ENCODE measurements at regions not wholly inside any gene's neighbourhood (a gene's known extent, or its start where the extent isn't known, plus 50 kb on each side); places are given as distances from the start of the nearest gene placed in this dataset.

DNA sequence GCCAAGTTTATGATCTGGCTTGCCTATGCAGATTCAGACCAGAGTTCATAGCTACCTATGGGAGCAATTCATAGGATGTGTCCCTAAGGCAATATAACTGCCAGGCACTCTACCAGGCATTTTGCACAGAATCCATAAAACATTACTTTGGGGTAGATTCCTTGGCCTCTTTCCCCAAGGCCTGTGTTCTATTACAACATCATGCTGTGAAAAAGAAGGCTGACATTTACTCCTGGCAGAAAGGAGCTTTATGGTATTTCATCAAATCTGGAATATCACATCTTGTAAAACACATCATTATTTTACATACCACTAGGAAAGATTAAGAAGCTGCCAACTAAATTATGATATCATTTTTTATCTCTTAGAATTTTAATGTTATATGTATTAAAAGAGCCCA is 287.0 kb upstream of the MARCKS start:
- no peaks in the 10 kb centered on the region for H3K27me3 ChIP-seq (ENCODE audit: low read depth)
- DNase-seq, result no peak
- peaks cover 5% of the 10 kb centered on the region for H3K4me1 ChIP-seq
- no peak overlapping the region for H3K27ac ChIP-seq (replicated peaks)
- intact Hi-C loops (cut with micrococcal nuclease), result no loop called here
- TF ChIP-seq, protein P1, sequence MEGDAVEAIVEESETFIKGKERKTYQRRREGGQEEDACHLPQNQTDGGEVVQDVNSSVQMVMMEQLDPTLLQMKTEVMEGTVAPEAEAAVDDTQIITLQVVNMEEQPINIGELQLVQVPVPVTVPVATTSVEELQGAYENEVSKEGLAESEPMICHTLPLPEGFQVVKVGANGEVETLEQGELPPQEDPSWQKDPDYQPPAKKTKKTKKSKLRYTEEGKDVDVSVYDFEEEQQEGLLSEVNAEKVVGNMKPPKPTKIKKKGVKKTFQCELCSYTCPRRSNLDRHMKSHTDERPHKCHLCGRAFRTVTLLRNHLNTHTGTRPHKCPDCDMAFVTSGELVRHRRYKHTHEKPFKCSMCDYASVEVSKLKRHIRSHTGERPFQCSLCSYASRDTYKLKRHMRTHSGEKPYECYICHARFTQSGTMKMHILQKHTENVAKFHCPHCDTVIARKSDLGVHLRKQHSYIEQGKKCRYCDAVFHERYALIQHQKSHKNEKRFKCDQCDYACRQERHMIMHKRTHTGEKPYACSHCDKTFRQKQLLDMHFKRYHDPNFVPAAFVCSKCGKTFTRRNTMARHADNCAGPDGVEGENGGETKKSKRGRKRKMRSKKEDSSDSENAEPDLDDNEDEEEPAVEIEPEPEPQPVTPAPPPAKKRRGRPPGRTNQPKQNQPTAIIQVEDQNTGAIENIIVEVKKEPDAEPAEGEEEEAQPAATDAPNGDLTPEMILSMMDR (IDR thresholded peaks at IDR 0.05; ENCODE audit: borderline replicate concordance), result no peak
- no peaks in the 10 kb centered on the region for H3K36me3 ChIP-seq
- no peak overlapping the region for H3K4me3 ChIP-seq
- no peaks in the 10 kb centered on the region for H3K9me3 ChIP-seq (replicated peaks)

DNA sequence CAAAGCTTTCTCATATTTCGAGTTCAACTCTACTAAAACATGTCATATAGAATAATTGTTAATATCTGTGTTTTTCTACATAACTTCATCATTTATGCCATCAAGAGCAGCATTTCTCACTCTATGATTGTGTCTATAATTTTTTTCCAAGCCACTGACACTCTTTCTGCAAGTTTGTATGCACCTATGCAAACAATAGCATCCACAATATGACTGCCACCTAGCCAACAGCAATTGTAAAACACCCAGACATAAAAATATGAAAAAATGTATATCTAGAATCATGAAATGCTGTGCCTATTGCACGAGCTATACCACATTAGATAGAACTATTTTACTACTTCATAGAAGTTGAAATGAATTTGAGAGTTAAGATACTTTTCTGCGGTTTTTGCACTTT is 286.5 kb upstream of the MARCKS start:
- Histone ChIP-seq H3K27me3 (ENCODE audit: low read depth) (no peaks in the 10 kb centered on the region), H3K36me3 (no peaks in the 10 kb centered on the region), H3K4me3 (no peak overlapping the region), H3K27ac (replicated peaks) (no peak overlapping the region), H3K9me3 (replicated peaks) (no peaks in the 10 kb centered on the region), H3K4me1 (no peaks in the 10 kb centered on the region)
- TF ChIP-seq, protein P1 (IDR thresholded peaks at IDR 0.05; ENCODE audit: borderline replicate concordance), result no peak
- no peak for DNase-seq
- intact Hi-C loops (cut with micrococcal nuclease), result no loop called here

DNA sequence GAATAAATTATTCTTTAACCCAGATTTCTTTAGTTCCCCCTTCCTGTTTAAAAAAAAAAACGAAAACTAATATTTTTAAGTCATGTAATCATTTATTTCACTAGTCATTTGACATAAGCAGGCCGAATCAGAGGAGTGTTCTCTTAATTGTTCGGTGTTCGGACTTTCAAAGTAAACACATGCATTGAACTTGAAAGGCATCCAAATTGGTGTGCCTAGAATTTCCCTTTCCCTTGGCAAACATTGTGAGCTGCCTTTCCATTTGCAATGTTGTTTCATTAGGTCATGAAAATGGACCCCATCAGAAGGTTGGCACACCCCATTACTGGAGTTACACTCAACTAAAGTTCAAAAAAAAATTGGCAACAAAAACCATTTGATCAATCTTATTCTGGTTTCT is 283.0 kb upstream of the MARCKS start:
- Histone ChIP-seq H3K4me3 (no peak overlapping the region), H3K27ac (replicated peaks) (no peak overlapping the region), H3K9me3 (replicated peaks) (peaks cover 5% of the 10 kb centered on the region), H3K4me1 (no peaks in the 10 kb centered on the region), H3K27me3 (ENCODE audit: low read depth) (no peaks in the 10 kb centered on the region), H3K36me3 (no peaks in the 10 kb centered on the region)
- intact Hi-C loops (cut with micrococcal nuclease), result no loop called here
- TF ChIP-seq, protein P1 (IDR thresholded peaks at IDR 0.05; ENCODE audit: borderline replicate concordance), result no peak
- no peak for DNase-seq

DNA sequence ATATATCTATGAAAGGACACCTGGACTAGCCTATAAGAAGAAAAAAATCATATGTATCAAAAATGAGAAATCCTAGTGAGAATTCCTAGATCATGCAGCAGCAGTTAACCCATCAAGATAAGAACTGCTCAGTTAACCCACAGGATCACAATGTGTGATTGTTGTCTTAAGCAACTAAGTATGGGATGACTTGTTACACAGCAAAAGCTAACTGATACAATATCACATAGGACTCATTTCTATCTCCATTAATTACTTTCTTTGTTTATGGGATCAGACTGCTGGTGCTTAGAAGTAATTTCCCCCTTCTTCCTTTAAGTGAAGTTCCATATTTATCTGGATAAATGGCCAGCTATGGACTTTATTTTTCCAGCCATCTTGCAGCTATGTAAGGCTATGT is 280.8 kb upstream of the MARCKS start:
- H3K4me3 ChIP-seq, result no peak overlapping the region
- TF ChIP-seq, protein P1 (IDR thresholded peaks at IDR 0.05; ENCODE audit: borderline replicate concordance), result no peak
- DNase-seq, result no peak
- H3K27me3 ChIP-seq (ENCODE audit: low read depth), result no peaks in the 10 kb centered on the region
- intact Hi-C loops (cut with micrococcal nuclease), result no loop called here
- peaks cover 5% of the 10 kb centered on the region for H3K9me3 ChIP-seq (replicated peaks)
- H3K4me1 ChIP-seq, result no peaks in the 10 kb centered on the region
- H3K27ac ChIP-seq (replicated peaks), result no peak overlapping the region
- H3K36me3 ChIP-seq, result no peaks in the 10 kb centered on the region

DNA sequence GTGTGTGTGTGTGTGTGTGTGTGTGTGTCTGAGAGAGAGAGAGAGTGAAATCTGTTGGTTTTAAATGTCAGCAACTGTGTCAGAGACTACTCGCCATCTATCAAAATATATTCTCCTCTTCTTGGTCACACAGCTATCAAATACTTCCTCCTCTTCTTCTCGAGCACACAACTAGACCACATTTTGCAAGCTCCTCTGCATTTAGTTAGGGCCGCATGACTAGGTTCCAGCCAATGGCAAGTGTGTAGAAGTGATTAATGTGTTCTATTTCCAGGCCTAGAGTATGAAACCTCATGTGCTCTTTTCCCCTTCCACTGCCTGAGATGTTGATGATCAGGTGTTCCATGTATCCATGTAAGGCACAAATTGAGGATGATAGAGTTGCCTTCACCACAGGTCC is 278.5 kb upstream of the MARCKS start:
- intact Hi-C loops (cut with micrococcal nuclease), result no loop called here
- no peak for DNase-seq
- H3K9me3 ChIP-seq (replicated peaks), result peaks cover 5% of the 10 kb centered on the region
- no peak overlapping the region for H3K4me3 ChIP-seq
- TF ChIP-seq, protein P1 (IDR thresholded peaks at IDR 0.05; ENCODE audit: borderline replicate concordance), result no peak
- no peaks in the 10 kb centered on the region for H3K27me3 ChIP-seq (ENCODE audit: low read depth)
- no peak overlapping the region for H3K27ac ChIP-seq (replicated peaks)
- H3K4me1 ChIP-seq, result no peaks in the 10 kb centered on the region
- no peaks in the 10 kb centered on the region for H3K36me3 ChIP-seq

DNA sequence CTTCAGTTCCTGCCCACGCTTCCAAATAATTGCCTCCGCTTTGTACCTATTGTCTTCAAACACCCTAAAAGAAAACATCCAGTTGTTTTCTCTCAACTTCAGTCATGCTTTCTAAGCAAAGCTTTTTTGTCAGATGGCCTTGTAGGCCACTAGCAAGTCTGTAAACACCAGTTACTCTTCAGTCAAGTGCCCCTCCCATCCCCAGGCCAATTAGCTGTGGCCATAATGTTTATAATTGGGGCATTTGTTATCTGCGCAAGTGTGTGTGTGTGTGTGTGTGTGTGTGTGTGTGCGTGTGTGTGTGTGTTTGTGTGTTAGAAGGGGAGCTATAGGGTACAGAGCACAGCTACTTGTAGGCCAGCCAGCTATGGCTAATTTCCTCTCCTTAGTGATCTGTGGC is 272.4 kb upstream of the MARCKS start:
- H3K4me1 ChIP-seq, result no peaks in the 10 kb centered on the region
- no peaks in the 10 kb centered on the region for H3K9me3 ChIP-seq (replicated peaks)
- no peak overlapping the region for H3K4me3 ChIP-seq
- no peaks in the 10 kb centered on the region for H3K36me3 ChIP-seq
- TF ChIP-seq, protein P1 (IDR thresholded peaks at IDR 0.05; ENCODE audit: borderline replicate concordance), result no peak
- intact Hi-C loops (cut with micrococcal nuclease), result no loop called here
- H3K27me3 ChIP-seq (ENCODE audit: low read depth), result no peaks in the 10 kb centered on the region
- H3K27ac ChIP-seq (replicated peaks), result no peak overlapping the region
- no peak for DNase-seq

All from left ventricle myocardium inferior (tissue), 1 donor.